ENCODE measurements at regions not wholly inside any gene's neighbourhood (a gene's known extent, or its start where the extent isn't known, plus 50 kb on each side); places are given as distances from the start of the nearest gene placed in this dataset.

DNA sequence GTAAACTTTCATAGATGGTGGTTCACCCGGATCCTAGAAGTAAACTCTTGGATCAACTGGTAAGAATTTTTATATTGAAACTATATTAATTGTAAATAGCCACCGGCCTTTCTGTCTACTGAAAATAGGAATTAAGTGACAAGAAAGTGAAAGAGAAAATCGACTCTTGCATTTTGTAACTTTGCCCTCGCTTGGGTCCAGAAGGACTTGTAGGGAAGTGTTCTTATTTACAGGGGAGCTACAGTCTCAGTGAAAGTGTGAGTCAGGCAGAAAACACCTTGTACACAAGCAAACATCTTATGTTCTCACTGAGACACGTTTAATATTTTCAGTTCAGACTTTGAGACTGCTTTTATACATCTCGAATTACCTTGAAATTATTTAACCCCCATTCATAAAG lies 238.9 kb downstream of the BLID start:
- TF ChIP-seq, protein P1, sequence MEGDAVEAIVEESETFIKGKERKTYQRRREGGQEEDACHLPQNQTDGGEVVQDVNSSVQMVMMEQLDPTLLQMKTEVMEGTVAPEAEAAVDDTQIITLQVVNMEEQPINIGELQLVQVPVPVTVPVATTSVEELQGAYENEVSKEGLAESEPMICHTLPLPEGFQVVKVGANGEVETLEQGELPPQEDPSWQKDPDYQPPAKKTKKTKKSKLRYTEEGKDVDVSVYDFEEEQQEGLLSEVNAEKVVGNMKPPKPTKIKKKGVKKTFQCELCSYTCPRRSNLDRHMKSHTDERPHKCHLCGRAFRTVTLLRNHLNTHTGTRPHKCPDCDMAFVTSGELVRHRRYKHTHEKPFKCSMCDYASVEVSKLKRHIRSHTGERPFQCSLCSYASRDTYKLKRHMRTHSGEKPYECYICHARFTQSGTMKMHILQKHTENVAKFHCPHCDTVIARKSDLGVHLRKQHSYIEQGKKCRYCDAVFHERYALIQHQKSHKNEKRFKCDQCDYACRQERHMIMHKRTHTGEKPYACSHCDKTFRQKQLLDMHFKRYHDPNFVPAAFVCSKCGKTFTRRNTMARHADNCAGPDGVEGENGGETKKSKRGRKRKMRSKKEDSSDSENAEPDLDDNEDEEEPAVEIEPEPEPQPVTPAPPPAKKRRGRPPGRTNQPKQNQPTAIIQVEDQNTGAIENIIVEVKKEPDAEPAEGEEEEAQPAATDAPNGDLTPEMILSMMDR (IDR thresholded peaks at IDR 0.05; ENCODE audit: insufficient read depth, low read length, poor library complexity, severe bottlenecking), result no peak
- TF ChIP-seq EZH2phosphoT487 (conservative IDR thresholded peaks at IDR 0.05; ENCODE audit: low read length), result no peak

Data from SU-DHL-6 (cell line).